Epithelial cell of prostate (primary cell): ENCODE measurements at regions not wholly inside any gene's neighbourhood (a gene's known extent, or its start where the extent isn't known, plus 50 kb on each side); places are given as distances from the start of the nearest gene placed in this dataset.
A peak's percentile ranks its signal among the peaks of the same experiment; 100 is the strongest.

ENCODE experiments used
- DNase-seq: peaks from one replicate; pipeline ENCODE4 v3.0.0-alpha.2; 2011; ENCODE audit warnings: low read depth, low spot score
- H3K27ac ChIP-seq: fragments of 450-650 bp; 2 replicates; pipeline ENCODE4 v1.5.1; 2017; ENCODE audit warnings: mild to moderate bottlenecking

GRCh38 chr18:45119876-45120275, 439.2 kb downstream of the SETBP1 start:
- no peak for DNase-seq
- no peak overlapping the region for H3K27ac ChIP-seq

GRCh38 chr18:45121146-45121545, 440.5 kb downstream of the SETBP1 start:
- no peak for DNase-seq

GRCh38 chr18:45122506-45122905, 441.8 kb downstream of the SETBP1 start:
- no peak overlapping the region for H3K27ac ChIP-seq
- DNase-seq, result no peak

More at GRCh38 chr18:45121146-45121545, 440.5 kb downstream of the SETBP1 start:
- no peak overlapping the region for H3K27ac ChIP-seq

- DNase-seq, result no peak
- no peak overlapping the region for H3K27ac ChIP-seq
Observed at GRCh38 chr18:45127405-45127804, 446.7 kb downstream of the SETBP1 start.

- no peak for DNase-seq
- no peak overlapping the region for H3K27ac ChIP-seq
Observed at GRCh38 chr18:45133276-45133675, 452.6 kb downstream of the SETBP1 start.

- H3K27ac ChIP-seq, result no peak overlapping the region
- no peak for DNase-seq
Observed at GRCh38 chr18:45136381-45137086, 455.8 kb downstream of the SETBP1 start.

- no peak overlapping the region for H3K27ac ChIP-seq
- no peak for DNase-seq
Observed at GRCh38 chr18:45137087-45137419, 456.4 kb downstream of the SETBP1 start.

GRCh38 chr18:45139478-45139877, 458.8 kb downstream of the SETBP1 start:
- DNase-seq, result no peak
- no peak overlapping the region for H3K27ac ChIP-seq

- no peak for DNase-seq
- no peak overlapping the region for H3K27ac ChIP-seq
Observed at GRCh38 chr18:45142868-45143267, 462.2 kb downstream of the SETBP1 start.

GRCh38 chr18:45149712-45150111, 465.6 kb upstream of the SLC14A2 start:
- H3K27ac ChIP-seq, result no peak overlapping the region
- DNase-seq, result no peak

GRCh38 chr18:45151645-45152044, 463.6 kb upstream of the SLC14A2 start:
- no peak overlapping the region for H3K27ac ChIP-seq
- DNase-seq, result no peak

GRCh38 chr18:45155526-45155925, 459.8 kb upstream of the SLC14A2 start:
- peak; percentile 60 for DNase-seq
- peak overlapping the region; percentile 16 for H3K27ac ChIP-seq

- no peak overlapping the region for H3K27ac ChIP-seq
- no peak for DNase-seq
Observed at GRCh38 chr18:45156946-45157345, 458.3 kb upstream of the SLC14A2 start.

GRCh38 chr18:45157576-45157975, 457.7 kb upstream of the SLC14A2 start:
- H3K27ac ChIP-seq, result no peak overlapping the region
- no peak for DNase-seq

- no peak for DNase-seq
Observed at GRCh38 chr18:45161850-45162249, 453.4 kb upstream of the SLC14A2 start.

GRCh38 chr18:45163871-45164270, 451.4 kb upstream of the SLC14A2 start:
- no peak for DNase-seq

More at GRCh38 chr18:45161850-45162249, 453.4 kb upstream of the SLC14A2 start:
- H3K27ac ChIP-seq, result no peak overlapping the region

GRCh38 chr18:45164551-45164950, 450.7 kb upstream of the SLC14A2 start:
- DNase-seq, result no peak

More at GRCh38 chr18:45163871-45164270, 451.4 kb upstream of the SLC14A2 start:
- H3K27ac ChIP-seq, result no peak overlapping the region

GRCh38 chr18:45165176-45165713, 450.0 kb upstream of the SLC14A2 start:
- DNase-seq, result no peak
- no peak overlapping the region for H3K27ac ChIP-seq

More at GRCh38 chr18:45164551-45164950, 450.7 kb upstream of the SLC14A2 start:
- H3K27ac ChIP-seq, result no peak overlapping the region

GRCh38 chr18:45165871-45166270, 449.4 kb upstream of the SLC14A2 start:
- DNase-seq, result no peak
- peak overlapping the region; percentile 62 for H3K27ac ChIP-seq

- peak; percentile 93 for DNase-seq
- peak overlapping the region; percentile 62 for H3K27ac ChIP-seq
Observed at GRCh38 chr18:45166341-45166835, 448.9 kb upstream of the SLC14A2 start.

GRCh38 chr18:45166836-45167551, 448.3 kb upstream of the SLC14A2 start:
- peak overlapping the region; percentile 62 for H3K27ac ChIP-seq
- no peak for DNase-seq
